H1 (cell line): ENCODE measurements at regions not wholly inside any gene's neighbourhood (a gene's known extent, or its start where the extent isn't known, plus 50 kb on each side); places are given as distances from the start of the nearest gene placed in this dataset.

Experiments
- CEBPB ChIP-seq: IDR thresholded peaks from 2 replicates; pipeline ENCODE4 v1.6.1; 2012; ENCODE audit warnings: low read depth, low read length
- NANOG ChIP-seq: IDR thresholded peaks from 2 replicates; pipeline ENCODE4 v1.6.1; 2011; ENCODE audit warnings: low read length, low read depth, mild to moderate bottlenecking, inconsistent platforms; ENCODE audit not compliant: insufficient read depth, poor library complexity, severe bottlenecking
- POLR2A ChIP-seq, 2 experiments: IDR thresholded peaks; 1 replicate in 1 of 2; 2 replicates in 1 of 2; pipeline ENCODE4 v1.6.1; 2011; ENCODE audit warnings: low read depth in 2 of 2, low read length in 2 of 2, mild to moderate bottlenecking in 2 of 2; ENCODE audit errors: control extremely low read depth in 1 of 2
- RNF2 ChIP-seq: fragments of 200-900, 300-1000 bp; sonication (generic); IDR thresholded peaks from 2 replicates; pipeline ENCODE4 v1.7.1; 2016; ENCODE audit warnings: borderline replicate concordance, low read depth, mild to moderate bottlenecking, antibody characterized with exemption, low read length; ENCODE audit not compliant: poor library complexity, severe bottlenecking; ENCODE audit errors: missing control alignments
- RXRA ChIP-seq: IDR thresholded peaks from 2 replicates; pipeline ENCODE4 v1.6.1; 2011; ENCODE audit warnings: low read depth, mild to moderate bottlenecking, low read length, moderate library complexity; ENCODE audit not compliant: insufficient read depth
- TAF1 ChIP-seq: IDR thresholded peaks from 2 replicates; pipeline ENCODE4 v1.6.1; 2011; ENCODE audit warnings: mild to moderate bottlenecking, low read depth, low read length
- TBP ChIP-seq: IDR thresholded peaks from 2 replicates; pipeline ENCODE4 v1.6.1; 2011; ENCODE audit warnings: low read depth, low read length, improper control_type of control experiment
- TEAD4 ChIP-seq: IDR thresholded peaks from 2 replicates; pipeline ENCODE4 v1.6.1; 2012; ENCODE audit warnings: low read depth, low read length, inconsistent platforms, mixed read lengths
- TF ChIP-seq, protein P1 (sequence below): fragments of 300-600 bp; sonication (generic); IDR thresholded peaks from 2 replicates; pipeline ENCODE4 v1.7.1; 2012; ENCODE audit warnings: low read length, moderate library complexity, mild to moderate bottlenecking, inconsistent platforms; ENCODE audit not compliant: insufficient replicate concordance

- TF ChIP-seq, protein P1, sequence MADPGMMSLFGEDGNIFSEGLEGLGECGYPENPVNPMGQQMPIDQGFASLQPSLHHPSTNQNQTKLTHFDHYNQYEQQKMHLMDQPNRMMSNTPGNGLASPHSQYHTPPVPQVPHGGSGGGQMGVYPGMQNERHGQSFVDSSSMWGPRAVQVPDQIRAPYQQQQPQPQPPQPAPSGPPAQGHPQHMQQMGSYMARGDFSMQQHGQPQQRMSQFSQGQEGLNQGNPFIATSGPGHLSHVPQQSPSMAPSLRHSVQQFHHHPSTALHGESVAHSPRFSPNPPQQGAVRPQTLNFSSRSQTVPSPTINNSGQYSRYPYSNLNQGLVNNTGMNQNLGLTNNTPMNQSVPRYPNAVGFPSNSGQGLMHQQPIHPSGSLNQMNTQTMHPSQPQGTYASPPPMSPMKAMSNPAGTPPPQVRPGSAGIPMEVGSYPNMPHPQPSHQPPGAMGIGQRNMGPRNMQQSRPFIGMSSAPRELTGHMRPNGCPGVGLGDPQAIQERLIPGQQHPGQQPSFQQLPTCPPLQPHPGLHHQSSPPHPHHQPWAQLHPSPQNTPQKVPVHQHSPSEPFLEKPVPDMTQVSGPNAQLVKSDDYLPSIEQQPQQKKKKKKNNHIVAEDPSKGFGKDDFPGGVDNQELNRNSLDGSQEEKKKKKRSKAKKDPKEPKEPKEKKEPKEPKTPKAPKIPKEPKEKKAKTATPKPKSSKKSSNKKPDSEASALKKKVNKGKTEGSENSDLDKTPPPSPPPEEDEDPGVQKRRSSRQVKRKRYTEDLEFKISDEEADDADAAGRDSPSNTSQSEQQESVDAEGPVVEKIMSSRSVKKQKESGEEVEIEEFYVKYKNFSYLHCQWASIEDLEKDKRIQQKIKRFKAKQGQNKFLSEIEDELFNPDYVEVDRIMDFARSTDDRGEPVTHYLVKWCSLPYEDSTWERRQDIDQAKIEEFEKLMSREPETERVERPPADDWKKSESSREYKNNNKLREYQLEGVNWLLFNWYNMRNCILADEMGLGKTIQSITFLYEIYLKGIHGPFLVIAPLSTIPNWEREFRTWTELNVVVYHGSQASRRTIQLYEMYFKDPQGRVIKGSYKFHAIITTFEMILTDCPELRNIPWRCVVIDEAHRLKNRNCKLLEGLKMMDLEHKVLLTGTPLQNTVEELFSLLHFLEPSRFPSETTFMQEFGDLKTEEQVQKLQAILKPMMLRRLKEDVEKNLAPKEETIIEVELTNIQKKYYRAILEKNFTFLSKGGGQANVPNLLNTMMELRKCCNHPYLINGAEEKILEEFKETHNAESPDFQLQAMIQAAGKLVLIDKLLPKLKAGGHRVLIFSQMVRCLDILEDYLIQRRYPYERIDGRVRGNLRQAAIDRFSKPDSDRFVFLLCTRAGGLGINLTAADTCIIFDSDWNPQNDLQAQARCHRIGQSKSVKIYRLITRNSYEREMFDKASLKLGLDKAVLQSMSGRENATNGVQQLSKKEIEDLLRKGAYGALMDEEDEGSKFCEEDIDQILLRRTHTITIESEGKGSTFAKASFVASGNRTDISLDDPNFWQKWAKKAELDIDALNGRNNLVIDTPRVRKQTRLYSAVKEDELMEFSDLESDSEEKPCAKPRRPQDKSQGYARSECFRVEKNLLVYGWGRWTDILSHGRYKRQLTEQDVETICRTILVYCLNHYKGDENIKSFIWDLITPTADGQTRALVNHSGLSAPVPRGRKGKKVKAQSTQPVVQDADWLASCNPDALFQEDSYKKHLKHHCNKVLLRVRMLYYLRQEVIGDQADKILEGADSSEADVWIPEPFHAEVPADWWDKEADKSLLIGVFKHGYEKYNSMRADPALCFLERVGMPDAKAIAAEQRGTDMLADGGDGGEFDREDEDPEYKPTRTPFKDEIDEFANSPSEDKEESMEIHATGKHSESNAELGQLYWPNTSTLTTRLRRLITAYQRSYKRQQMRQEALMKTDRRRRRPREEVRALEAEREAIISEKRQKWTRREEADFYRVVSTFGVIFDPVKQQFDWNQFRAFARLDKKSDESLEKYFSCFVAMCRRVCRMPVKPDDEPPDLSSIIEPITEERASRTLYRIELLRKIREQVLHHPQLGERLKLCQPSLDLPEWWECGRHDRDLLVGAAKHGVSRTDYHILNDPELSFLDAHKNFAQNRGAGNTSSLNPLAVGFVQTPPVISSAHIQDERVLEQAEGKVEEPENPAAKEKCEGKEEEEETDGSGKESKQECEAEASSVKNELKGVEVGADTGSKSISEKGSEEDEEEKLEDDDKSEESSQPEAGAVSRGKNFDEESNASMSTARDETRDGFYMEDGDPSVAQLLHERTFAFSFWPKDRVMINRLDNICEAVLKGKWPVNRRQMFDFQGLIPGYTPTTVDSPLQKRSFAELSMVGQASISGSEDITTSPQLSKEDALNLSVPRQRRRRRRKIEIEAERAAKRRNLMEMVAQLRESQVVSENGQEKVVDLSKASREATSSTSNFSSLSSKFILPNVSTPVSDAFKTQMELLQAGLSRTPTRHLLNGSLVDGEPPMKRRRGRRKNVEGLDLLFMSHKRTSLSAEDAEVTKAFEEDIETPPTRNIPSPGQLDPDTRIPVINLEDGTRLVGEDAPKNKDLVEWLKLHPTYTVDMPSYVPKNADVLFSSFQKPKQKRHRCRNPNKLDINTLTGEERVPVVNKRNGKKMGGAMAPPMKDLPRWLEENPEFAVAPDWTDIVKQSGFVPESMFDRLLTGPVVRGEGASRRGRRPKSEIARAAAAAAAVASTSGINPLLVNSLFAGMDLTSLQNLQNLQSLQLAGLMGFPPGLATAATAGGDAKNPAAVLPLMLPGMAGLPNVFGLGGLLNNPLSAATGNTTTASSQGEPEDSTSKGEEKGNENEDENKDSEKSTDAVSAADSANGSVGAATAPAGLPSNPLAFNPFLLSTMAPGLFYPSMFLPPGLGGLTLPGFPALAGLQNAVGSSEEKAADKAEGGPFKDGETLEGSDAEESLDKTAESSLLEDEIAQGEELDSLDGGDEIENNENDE = no peak
- TF ChIP-seq TAF1 (no peak), RXRA (no peak), RNF2 (no peak), POLR2A (IDR thresholded peaks at IDR 0.05; ENCODE audit: control extremely low read depth in 1 of 2, low read depth in 2 of 2, low read length in 2 of 2) (no peak), TEAD4 (no peak), TBP (no peak), NANOG (no peak), CEBPB (no peak)
Observed at GRCh38 chr7:138285129-138285528, 174.9 kb upstream of the TRIM24 start (continued).
